ENCODE measurements at regions not wholly inside any gene's neighbourhood (a gene's known extent, or its start where the extent isn't known, plus 50 kb on each side); places are given as distances from the start of the nearest gene placed in this dataset.

- DNase-seq, result no peak
Measured at GRCh38 chr2:120809609-120810440, 74.2 kb downstream of the GLI2 start.

GRCh38 chr2:120810639-120811038, 75.0 kb downstream of the GLI2 start:
- no peak for DNase-seq

GRCh38 chr2:120812866-120813265, 77.2 kb downstream of the GLI2 start:
- no peak for DNase-seq

GRCh38 chr2:120814352-120814751, 78.7 kb downstream of the GLI2 start:
- DNase-seq, result no peak

GRCh38 chr2:120815292-120815691, 79.6 kb downstream of the GLI2 start:
- no peak for DNase-seq

GRCh38 chr2:120817136-120817955, 81.7 kb downstream of the GLI2 start:
- DNase-seq, result no peak

GRCh38 chr2:120817956-120818325, 82.3 kb downstream of the GLI2 start:
- no peak for DNase-seq

- no peak for DNase-seq
Measured at GRCh38 chr2:120818441-120818920, 82.8 kb downstream of the GLI2 start.

GRCh38 chr2:120819720-120820210, 84.1 kb downstream of the GLI2 start:
- no peak for DNase-seq

- DNase-seq, result no peak
Measured at GRCh38 chr2:120820263-120820952, 84.7 kb downstream of the GLI2 start.

- DNase-seq, result no peak
Measured at GRCh38 chr2:120820953-120821279, 85.2 kb downstream of the GLI2 start.

GRCh38 chr2:120821446-120822160, 85.9 kb downstream of the GLI2 start:
- no peak for DNase-seq

- no peak for DNase-seq
Measured at GRCh38 chr2:120822933-120823332, 87.3 kb downstream of the GLI2 start.

- no peak for DNase-seq
Measured at GRCh38 chr2:120823551-120823950, 87.9 kb downstream of the GLI2 start.

- no peak for DNase-seq
Measured at GRCh38 chr2:120824246-120824645, 88.6 kb downstream of the GLI2 start.

- no peak for DNase-seq
Measured at GRCh38 chr2:120825370-120826259, 89.9 kb downstream of the GLI2 start.

- no peak for DNase-seq
Measured at GRCh38 chr2:120826260-120826648, 90.6 kb downstream of the GLI2 start.

- DNase-seq, result no peak
Measured at GRCh38 chr2:120826716-120827410, 91.2 kb downstream of the GLI2 start.

- no peak for DNase-seq
Measured at GRCh38 chr2:120828066-120828465, 92.4 kb downstream of the GLI2 start.

- DNase-seq, result no peak
Measured at GRCh38 chr2:120828829-120829632, 93.4 kb downstream of the GLI2 start.
